Tibial artery (tissue), 4 donors: ENCODE measurements at regions not wholly inside any gene's neighbourhood (a gene's known extent, or its start where the extent isn't known, plus 50 kb on each side); places are given as distances from the start of the nearest gene placed in this dataset.

Experiments
- DNase-seq, 2 donors: peaks; one replicate each; pipeline ENCODE4 v3.0.0-alpha.2; 2019
- H3K27ac ChIP-seq, 2 donors: fragments of 200-600 bp; sonication (generic) in 1 of 2; 1 replicate in 1 of 2; 2 replicates in 1 of 2; pipeline ENCODE4 v1.5.1; 2018 to 2019; ENCODE audit warnings: mild to moderate bottlenecking in 1 of 2
- H3K27me3 ChIP-seq, 2 donors: fragments of 200-600 bp; sonication (generic) in 1 of 2; one replicate each; pipeline versions ENCODE4 v1.5.1 to v1.6.0; 2016 to 2019
- H3K36me3 ChIP-seq, 3 donors: fragments of 200-600 bp; sonication (generic) in 2 of 3; one replicate each; pipeline ENCODE4 v1.5.1; 2016 to 2019; ENCODE audit warnings: mild to moderate bottlenecking in 2 of 3
- H3K4me1 ChIP-seq, 4 donors: fragments of 200-600 bp; sonication (generic) in 2 of 4; 1 replicate in 3 of 4; 2 replicates in 1 of 4; pipeline ENCODE4 v1.5.1; 2016 to 2019
- H3K4me3 ChIP-seq, 2 donors: fragments of 200-600 bp; sonication (generic) in 1 of 2; 1 replicate in 1 of 2; 2 replicates in 1 of 2; pipeline ENCODE4 v1.5.1; 2018 to 2019; ENCODE audit warnings: mild to moderate bottlenecking in 2 of 2
- H3K9me3 ChIP-seq, 3 donors: fragments of 200-600 bp; sonication (generic) in 1 of 3; one replicate each; pipeline ENCODE4 v1.5.1; 2016 to 2019
- CTCF ChIP-seq, 2 experiments: fragments of 200-600 bp in 1 of 2; fragments of 450-650 bp in 1 of 2; IDR thresholded peaks; one replicate each; pipeline ENCODE4 v1.5.1; 2017 to 2019; ENCODE audit warnings: antibody characterized with exemption in 2 of 2, mild to moderate bottlenecking in 1 of 2, moderate library complexity in 1 of 2
- intact Hi-C: fragments of 100-400 bp; cut with DNase I; formaldehyde crosslinking; loops from one replicate; pipeline ENCODE4 v1.15.0; 2023; ENCODE audit warnings: low total_unique reads

DNA sequence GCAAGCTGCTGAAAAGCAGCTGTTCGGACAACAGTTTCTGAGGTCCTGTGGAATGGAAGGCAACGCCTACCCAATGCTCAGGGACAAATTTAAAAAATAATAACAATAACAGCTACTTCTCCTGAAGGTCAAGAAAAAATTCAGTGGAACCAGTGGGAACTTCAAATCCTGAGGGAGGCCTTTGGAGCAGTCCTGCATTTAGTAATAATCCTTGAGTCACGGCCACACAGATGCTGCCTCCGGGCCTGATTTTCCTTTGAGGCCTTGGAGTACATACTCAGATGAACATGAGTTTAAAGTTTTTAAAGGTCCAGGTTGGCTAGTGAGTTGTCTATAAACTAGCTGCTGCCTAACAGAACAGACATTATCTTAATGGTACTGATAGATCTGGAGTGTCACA lies 268.0 kb downstream of the MSRB3 start:
- intact Hi-C loops: no loop called here
- no peaks in the 10 kb centered on the region for H3K4me1 ChIP-seq
- no peaks in the 10 kb centered on the region for H3K9me3 ChIP-seq
- no peaks in the 10 kb centered on the region for H3K36me3 ChIP-seq
- no peak for TF ChIP-seq CTCF (IDR thresholded peaks at IDR 0.05)
- H3K4me3 ChIP-seq: no peak overlapping the region
- H3K27ac ChIP-seq: no peak overlapping the region
- DNase-seq: no peak
- no peaks in the 10 kb centered on the region for H3K27me3 ChIP-seq

DNA sequence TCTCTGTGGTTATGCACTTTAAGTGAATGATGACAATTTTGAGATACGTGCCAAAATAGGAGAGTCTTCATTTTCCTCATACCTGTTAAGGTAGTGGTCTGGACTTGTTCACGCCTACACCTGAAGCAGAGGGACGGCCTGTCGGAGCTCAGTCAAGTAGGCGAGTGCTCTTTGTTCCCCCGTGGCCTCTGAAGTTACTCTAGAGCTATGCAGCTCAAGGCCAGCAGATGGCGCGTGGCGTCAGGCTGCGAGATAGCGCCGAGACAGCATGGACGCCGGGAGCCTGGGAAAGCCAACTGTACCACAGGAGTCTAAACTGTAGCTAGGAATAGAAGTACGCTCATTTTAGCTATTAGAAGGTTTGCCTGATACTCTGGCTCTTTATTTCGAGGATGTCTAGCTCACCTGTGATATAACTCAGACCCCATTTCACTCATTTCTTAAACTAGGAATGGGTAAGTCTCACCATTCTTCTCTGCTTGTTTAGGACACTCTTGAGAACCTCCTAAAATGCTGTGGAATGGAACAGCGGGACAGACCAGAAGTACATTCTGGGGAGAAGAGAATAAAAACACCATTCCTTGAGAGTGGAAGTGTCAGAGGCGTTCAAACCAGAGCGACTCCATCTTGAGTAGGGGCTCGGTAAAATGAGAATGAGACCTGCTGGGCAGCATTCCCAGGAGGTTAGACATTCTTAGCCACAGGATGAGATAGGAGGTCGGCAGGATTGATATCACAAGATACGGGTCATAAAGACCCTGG lies 267.4 kb upstream of the HMGA2 start:
- DNase-seq: peak; percentile 77 to 82
- H3K36me3 ChIP-seq: no peaks in the 10 kb centered on the region
- no peaks in the 10 kb centered on the region for H3K9me3 ChIP-seq
- H3K4me1 ChIP-seq: peaks cover 0 to 9% (median 0%) of the 10 kb centered on the region in 4 donors
- TF ChIP-seq CTCF (IDR thresholded peaks at IDR 0.05): peak; percentile 87 to 92
- H3K4me3 ChIP-seq: no peak overlapping the region
- no peak overlapping the region for H3K27ac ChIP-seq
- H3K27me3 ChIP-seq: peaks cover 0 to 9% of the 10 kb centered on the region in 2 donors
- intact Hi-C loops: loop anchor here (2.0 kb wide), 1 partner anchor 530 kb away; no protein-coding TSS in a partner anchor

- DNase-seq: no peak
- no peaks in the 10 kb centered on the region for H3K36me3 ChIP-seq
- no peak overlapping the region for H3K27ac ChIP-seq
- TF ChIP-seq CTCF (IDR thresholded peaks at IDR 0.05): no peak
- H3K9me3 ChIP-seq: no peaks in the 10 kb centered on the region
- no peak overlapping the region for H3K4me3 ChIP-seq
- peaks cover 0 to 9% (median 0%) of the 10 kb centered on the region in 4 donors for H3K4me1 ChIP-seq
- peaks cover 0 to 9% of the 10 kb centered on the region in 2 donors for H3K27me3 ChIP-seq
- intact Hi-C loops: loop anchor here (2.0 kb wide), 1 partner anchor 529 kb away; no protein-coding TSS in a partner anchor
Observed at GRCh38 chr12:65557438-65558181, 266.7 kb upstream of the HMGA2 start.

GRCh38 chr12:65560286-65560685 lies 264.0 kb upstream of the HMGA2 start:
- H3K4me1 ChIP-seq: peaks cover 0 to 9% (median 0%) of the 10 kb centered on the region in 4 donors
- no peak overlapping the region for H3K4me3 ChIP-seq
- H3K27ac ChIP-seq: no peak overlapping the region
- intact Hi-C loops: no loop called here
- H3K36me3 ChIP-seq: no peaks in the 10 kb centered on the region
- peaks cover 0 to 9% of the 10 kb centered on the region in 2 donors for H3K27me3 ChIP-seq
- H3K9me3 ChIP-seq: no peaks in the 10 kb centered on the region
- no peak for TF ChIP-seq CTCF (IDR thresholded peaks at IDR 0.05)
- DNase-seq: no peak

DNA sequence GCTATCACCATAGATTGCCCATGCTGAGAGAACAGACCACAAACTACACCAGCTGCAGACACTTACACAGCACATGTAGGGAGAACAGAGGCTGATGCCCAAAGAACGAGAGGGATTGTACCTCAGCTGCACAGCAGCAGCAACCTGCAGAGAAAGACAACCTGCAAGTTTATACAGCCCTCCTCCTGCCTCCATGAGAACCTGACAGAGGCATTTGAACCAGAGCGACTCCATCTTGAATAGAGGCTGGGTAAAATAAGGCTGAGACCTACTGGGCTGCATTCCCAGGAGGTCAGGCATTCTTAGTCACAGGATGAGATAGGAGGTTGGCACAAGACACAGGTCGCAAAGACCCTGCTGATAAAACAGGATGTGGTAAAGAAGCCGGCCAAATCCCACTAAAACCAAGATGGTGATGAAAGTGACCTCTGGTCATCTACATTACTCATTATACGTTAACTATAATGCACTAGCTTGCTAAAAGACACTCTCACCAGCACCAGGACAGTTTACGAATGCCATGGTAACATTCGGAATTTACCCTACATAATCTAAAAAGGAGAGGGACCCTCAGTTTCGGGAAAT lies 262.4 kb upstream of the HMGA2 start:
- peaks cover 0 to 16% (median 2%) of the 10 kb centered on the region in 4 donors for H3K4me1 ChIP-seq
- no peaks in the 10 kb centered on the region for H3K27me3 ChIP-seq
- no peak for TF ChIP-seq CTCF (IDR thresholded peaks at IDR 0.05)
- no peak overlapping the region for H3K4me3 ChIP-seq
- no peaks in the 10 kb centered on the region for H3K9me3 ChIP-seq
- no peak for DNase-seq
- intact Hi-C loops: no loop called here
- no peaks in the 10 kb centered on the region for H3K36me3 ChIP-seq
- no peak overlapping the region for H3K27ac ChIP-seq
